Caki2 (cell line): ENCODE measurements at regions not wholly inside any gene's neighbourhood (a gene's known extent, or its start where the extent isn't known, plus 50 kb on each side); places are given as distances from the start of the nearest gene placed in this dataset.
A peak's percentile ranks its signal among the peaks of the same experiment; 100 is the strongest.

Source experiments
- DNase-seq: peaks from one replicate; pipeline ENCODE4 v3.0.0-alpha.2; 2015; ENCODE audit warnings: low read depth
- in situ Hi-C: cut with HindIII; loops from 2 replicates; pipeline ENCODE4 v1.10.0; 2016; ENCODE audit warnings: low sequenced_read_pairs, low pct_unique_long_range_greater_than_20kb, mixed read lengths

DNA sequence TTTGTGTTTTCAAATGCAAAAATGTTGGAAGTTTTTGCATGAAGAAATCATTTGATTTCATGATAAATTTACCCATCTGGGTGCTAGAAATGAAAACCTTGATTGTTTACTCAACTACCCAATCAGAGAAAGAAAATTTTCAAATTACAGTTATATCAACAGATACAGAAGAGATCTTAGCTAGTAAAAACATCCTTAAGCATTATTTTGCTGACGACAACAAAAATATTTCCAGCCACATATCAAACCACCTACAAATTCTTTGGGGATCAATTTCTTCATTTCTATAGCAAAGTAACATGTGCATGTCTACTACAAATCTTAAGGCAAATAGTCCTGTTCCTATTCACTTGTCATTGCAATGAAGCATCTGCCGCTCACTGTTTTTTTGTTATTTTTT lies 530.3 kb downstream of the ZIC1 start:
- no peak for DNase-seq
- in situ Hi-C loops = no loop called here

DNA sequence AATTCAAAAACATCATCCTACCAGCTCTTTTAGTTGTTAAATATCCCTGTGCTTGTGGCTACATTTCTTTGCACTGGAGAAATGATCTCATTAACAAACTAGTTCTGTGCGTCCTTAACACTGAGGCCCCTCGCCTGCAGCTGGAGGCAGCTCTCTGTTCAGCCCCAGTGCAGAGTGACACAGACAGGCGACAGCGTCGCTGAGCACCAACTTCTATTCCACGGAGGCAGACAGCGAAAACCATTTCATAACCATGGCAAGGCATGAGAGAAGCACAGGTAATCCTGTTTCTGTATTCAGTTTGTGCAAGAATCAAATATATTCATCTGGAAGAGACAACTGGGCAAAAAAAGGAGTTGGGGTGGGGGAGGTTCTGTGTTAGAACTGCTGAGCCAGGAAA lies 530.7 kb downstream of the ZIC1 start:
- in situ Hi-C loops = no loop called here
- no peak for DNase-seq

- no peak for DNase-seq
- in situ Hi-C loops = no loop called here
Observed at GRCh38 chr3:147940405-147941193, 531.4 kb downstream of the ZIC1 start.

GRCh38 chr3:147941969-147942368 lies 532.8 kb downstream of the ZIC1 start:
- in situ Hi-C loops = no loop called here
- DNase-seq = no peak

- DNase-seq = peak; percentile 38
- in situ Hi-C loops = no loop called here
Observed at GRCh38 chr3:147943265-147943945, 534.2 kb downstream of the ZIC1 start.

- DNase-seq = peak; percentile 65
- in situ Hi-C loops = no loop called here
Observed at GRCh38 chr3:147945968-147946519, 536.9 kb downstream of the ZIC1 start.

DNA sequence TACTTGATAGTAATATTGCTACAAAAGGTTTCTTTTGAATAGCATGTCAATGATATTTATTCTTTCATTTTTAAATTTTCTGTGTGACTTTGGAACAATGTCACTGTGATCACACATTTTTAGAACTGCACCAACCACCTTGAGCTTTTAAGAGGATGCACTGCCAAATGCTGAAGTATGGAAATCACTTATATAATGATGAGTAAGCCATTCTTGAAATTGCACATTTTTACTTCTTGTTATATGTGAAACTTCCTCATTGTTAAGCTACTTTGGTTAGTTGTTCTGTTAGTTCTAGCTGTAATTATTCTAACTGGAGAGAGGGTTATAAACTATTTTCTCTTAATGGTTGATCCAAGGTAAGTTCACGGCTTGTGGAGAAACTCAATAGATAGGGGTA lies 547.5 kb downstream of the ZIC1 start:
- DNase-seq = no peak
- in situ Hi-C loops = no loop called here

DNA sequence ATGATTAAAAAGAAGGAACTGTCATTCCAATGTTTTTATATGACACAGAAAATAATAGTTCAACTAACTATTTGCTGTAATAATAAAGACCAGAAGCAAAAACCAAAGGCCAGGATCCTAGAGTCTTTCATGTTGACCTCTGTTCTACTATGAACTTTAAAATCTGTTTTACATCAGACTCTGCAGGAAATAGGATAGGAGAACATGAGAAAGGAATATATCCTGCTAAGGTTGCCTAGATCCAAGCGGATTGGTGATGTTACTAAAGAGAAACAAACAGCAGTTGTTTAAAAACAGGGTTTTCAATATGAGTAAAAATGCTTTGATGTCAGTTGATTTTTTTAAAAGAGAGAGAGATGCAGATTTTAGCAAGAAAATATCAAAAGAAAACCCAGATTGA lies 549.6 kb downstream of the ZIC1 start:
- in situ Hi-C loops = no loop called here
- no peak for DNase-seq

- DNase-seq = no peak
- in situ Hi-C loops = no loop called here
Observed at GRCh38 chr3:147960786-147961185, 551.6 kb downstream of the ZIC1 start.

DNA sequence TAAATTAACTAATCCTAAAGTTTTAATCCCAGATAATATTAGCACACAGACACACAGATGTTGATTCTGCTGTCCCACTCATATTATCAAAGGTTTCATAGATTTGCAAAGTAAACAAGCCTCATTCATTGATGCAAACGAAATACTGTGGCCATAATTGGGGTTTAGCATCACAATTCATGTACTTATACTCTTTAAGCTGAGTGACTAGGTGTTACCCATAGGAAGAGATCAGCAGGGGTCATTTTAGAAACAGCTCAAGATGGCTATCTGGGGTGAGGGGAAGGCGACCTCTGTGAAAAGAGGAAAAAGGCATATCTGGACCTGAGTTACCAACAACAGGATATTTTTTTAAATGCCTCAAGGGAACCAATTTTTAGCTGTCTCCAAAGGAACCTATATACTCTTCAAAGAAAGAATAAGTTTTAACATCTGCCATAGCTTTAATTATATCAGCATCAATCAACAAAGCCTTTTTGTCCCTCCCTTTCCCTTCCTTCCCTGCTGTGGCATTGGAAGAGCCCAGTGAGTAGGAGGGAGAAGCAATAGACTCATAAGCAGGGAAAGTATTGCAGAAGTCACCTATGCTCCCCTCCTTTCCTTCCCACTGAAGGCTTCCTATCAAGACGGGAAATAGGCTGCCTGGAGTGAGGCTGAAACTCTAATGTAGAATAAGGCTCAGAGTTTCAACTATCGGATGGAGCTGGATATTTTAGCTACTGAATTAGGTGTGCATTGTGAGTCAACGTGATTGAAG lies 553.4 kb downstream of the ZIC1 start:
- in situ Hi-C loops = no loop called here
- DNase-seq = no peak

- DNase-seq = no peak
- in situ Hi-C loops = no loop called here
Observed at GRCh38 chr3:147963711-147964110, 554.5 kb downstream of the ZIC1 start.

GRCh38 chr3:147975165-147975564 lies 566.0 kb downstream of the ZIC1 start:
- DNase-seq = no peak
- in situ Hi-C loops = no loop called here

GRCh38 chr3:147977001-147977400 lies 567.8 kb downstream of the ZIC1 start:
- no peak for DNase-seq
- in situ Hi-C loops = no loop called here

DNA sequence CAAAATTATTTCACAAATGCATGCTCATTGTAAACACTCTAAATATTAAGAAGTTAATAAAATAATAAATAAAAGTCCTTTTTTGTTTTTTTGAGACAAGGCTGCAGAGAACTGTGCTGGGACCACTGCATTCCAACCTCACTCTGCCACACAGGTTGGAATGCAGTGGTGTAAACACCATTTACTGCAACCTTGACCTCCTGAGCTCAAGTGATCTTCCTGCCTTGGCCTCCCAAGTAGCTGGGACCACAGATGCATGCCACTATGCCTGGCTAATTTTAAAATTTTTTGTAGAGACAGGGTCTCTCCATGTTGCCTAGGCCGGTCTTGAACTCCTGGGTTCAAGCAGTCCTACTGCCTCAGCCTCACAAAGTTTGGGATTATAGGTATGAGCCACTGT lies 578.4 kb downstream of the ZIC1 start:
- in situ Hi-C loops = no loop called here

DNA sequence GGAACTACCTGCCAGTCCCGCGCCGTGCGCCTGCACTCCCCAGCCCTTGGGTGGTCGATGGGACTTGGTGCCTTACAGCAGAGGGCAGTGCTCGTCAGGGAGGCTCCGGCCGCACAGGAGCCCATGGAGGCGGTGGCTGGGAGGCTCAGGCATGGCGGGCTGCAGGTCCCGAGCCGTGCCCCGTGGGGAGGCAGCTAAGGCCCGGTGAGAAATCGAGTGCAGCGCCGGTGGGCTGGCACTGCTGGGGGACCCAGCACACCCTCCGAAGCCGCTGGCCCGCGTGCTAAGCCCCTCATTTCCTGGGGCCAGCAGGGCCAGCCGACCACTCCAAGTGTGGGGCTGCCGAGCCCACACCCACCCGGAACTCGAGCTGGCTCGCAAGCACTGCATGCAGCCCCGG lies 580.2 kb downstream of the ZIC1 start:
- no peak for DNase-seq
- in situ Hi-C loops = no loop called here

More for the DNA sequence above, 578.4 kb downstream of the ZIC1 start:
- DNase-seq = no peak

DNA sequence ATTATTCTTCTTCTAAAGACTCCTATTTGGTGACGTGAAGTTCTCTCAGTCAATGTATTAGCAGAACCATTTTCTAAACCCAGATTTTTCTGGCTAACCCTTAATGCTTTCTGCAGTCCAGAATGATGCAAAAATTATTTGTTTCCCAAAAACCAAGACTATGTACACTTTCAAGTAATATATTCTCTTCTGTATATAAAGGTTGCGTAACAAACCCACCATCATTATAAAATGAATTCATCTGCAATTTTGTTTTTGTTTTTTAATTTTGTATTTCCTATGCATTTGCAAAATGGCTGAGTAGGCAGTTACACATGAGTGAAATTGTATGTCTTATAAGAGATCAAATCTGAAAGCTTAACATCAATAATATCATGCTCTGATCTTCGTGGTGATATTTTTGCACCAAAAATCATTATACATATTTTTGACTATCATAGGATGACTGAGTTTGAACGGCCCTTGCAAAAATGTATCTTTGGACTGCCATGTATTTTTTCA lies 593.6 kb downstream of the ZIC1 start:
- in situ Hi-C loops = no loop called here
- no peak for DNase-seq

GRCh38 chr3:148004331-148004730 lies 595.2 kb downstream of the ZIC1 start:
- DNase-seq = no peak
- in situ Hi-C loops = no loop called here

DNA sequence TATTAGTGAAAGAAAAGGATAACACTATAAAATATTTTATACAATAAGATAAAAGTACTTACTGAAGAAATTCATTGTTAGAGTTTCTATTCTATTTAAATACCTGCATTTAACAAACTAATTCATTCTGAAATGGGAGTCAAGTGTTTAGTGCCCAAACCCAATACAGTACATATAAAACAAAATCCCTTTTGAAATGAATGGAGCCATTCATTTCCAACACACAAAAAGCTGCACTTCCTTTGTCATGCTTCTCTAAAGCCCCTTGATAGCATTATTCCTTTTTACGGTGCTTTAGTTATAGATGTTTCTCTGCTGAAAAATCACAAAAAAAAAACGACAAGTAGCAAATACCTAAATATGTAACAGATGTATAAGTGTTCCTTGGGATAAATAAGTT lies 596.3 kb downstream of the ZIC1 start:
- no peak for DNase-seq
- in situ Hi-C loops = no loop called here

DNA sequence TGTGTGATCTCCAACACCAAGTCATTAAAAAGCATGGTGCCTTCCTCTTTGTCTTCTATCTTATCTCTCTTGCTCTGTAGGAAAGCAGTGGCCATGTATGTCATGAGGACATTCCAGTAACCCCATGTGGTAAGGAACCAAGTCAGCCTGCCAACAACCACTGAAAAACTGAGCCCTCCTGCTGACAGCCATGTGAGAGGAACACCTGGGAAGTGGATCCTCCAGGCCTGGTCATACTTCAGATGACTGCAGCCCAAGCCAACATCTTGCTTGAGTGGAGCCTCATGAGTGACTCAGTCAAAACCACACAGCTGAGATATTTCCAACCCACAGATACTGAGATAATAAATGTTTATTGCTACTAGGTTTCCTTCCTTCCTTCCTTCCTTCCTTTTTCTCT lies 597.3 kb downstream of the ZIC1 start:
- peak; percentile 2 for DNase-seq
- in situ Hi-C loops = no loop called here
